ENCODE measurements at regions not wholly inside any gene's neighbourhood (a gene's known extent, or its start where the extent isn't known, plus 50 kb on each side); places are given as distances from the start of the nearest gene placed in this dataset.

- no peaks in the 10 kb centered on the region for H3K27me3 ChIP-seq (ENCODE audit: insufficient read depth, low read length)
- no peaks in the 10 kb centered on the region for H3K9me3 ChIP-seq (ENCODE audit: control insufficient read depth, low read depth, low read length)
- H2BK20ac ChIP-seq (ENCODE audit: low read depth, low read length, poor library complexity, severe bottlenecking) = no peak overlapping the region
- no peak overlapping the region for H3K23ac ChIP-seq (ENCODE audit: insufficient read length, low read depth, low read length)
- no peak overlapping the region; a peak in 1 of 7 replicates for H3K27ac Mint-ChIP-seq
- H2BK15ac ChIP-seq (ENCODE audit: low read depth, low read length) = no peak overlapping the region
- no peak overlapping the region for H2AFZ ChIP-seq (ENCODE audit: low read length)
- H3K4ac ChIP-seq (ENCODE audit: low read depth, low read length) = no peak overlapping the region
- H4K8ac ChIP-seq (replicated peaks; ENCODE audit: insufficient read length, low read depth, low read length) = no peak overlapping the region
- H2BK5ac ChIP-seq (ENCODE audit: insufficient read length, low read length) = no peak overlapping the region
- H3K79me2 ChIP-seq (ENCODE audit: insufficient read depth, low read length) = no peaks in the 10 kb centered on the region
- no peak overlapping the region for H2AK5ac ChIP-seq (ENCODE audit: insufficient read length, low read length)
- peaks cover 18 to 24% of the 10 kb centered on the region in 2 experiments for H3K4me1 Mint-ChIP-seq
- H3K23me2 ChIP-seq (ENCODE audit: insufficient read length, low read depth, low read length, poor library complexity, severe bottlenecking) = no peaks in the 10 kb centered on the region
- H2BK12ac ChIP-seq (ENCODE audit: insufficient read length, low read depth, low read length) = no peak overlapping the region
- DNase-seq = peak; percentile 47
- H3K9me3 Mint-ChIP-seq = no peaks in the 10 kb centered on the region
- H3K4me3 Mint-ChIP-seq = no peak overlapping the region
- no peaks in the 10 kb centered on the region for H3K36me3 Mint-ChIP-seq (ENCODE audit: insufficient read depth in 1 of 3, low read depth in 3 of 3)
- peak overlapping the region; percentile 3 for H3K4me2 ChIP-seq (ENCODE audit: insufficient read depth, insufficient read length, low read length)
- H3K56ac ChIP-seq (ENCODE audit: insufficient read length, low read depth, low read length) = no peak overlapping the region
- H2BK120ac ChIP-seq (ENCODE audit: low read depth, low read length, poor library complexity, severe bottlenecking) = no peak overlapping the region
- no peaks in the 10 kb centered on the region; the same call in 1 of the 2 replicates for H3K4me1 ChIP-seq (ENCODE audit: insufficient read depth, low read length)
- no peak overlapping the region for H3K18ac ChIP-seq (ENCODE audit: insufficient read length, low read depth, low read length)
- H3K79me1 ChIP-seq (ENCODE audit: insufficient read depth, low read depth, low read length, poor library complexity, severe bottlenecking) = no peaks in the 10 kb centered on the region
- no peak overlapping the region for H3T11ph ChIP-seq (ENCODE audit: low read length)
- no peak overlapping the region for H3K27ac ChIP-seq (ENCODE audit: insufficient read length, low read depth, low read length)
- no peaks in the 10 kb centered on the region for H4K20me1 ChIP-seq (ENCODE audit: control insufficient read depth, insufficient read depth, insufficient read length)
- peaks cover 34% of the 10 kb centered on the region for H3K27me3 Mint-ChIP-seq (ENCODE audit: low read depth)
- no peak overlapping the region for H4K91ac ChIP-seq (ENCODE audit: insufficient read length, low read depth, low read length)
- no peak overlapping the region for H3K9ac ChIP-seq (ENCODE audit: extremely low read depth, insufficient read length, low read length)
- H3K14ac ChIP-seq (ENCODE audit: insufficient read depth, low read length) = no peak overlapping the region
- TF ChIP-seq CTCF (conservative IDR thresholded peaks at IDR 0.05) = no peak
- WGBS (ENCODE audit: extremely low coverage, insufficient read length, low lambda C conversion rate) = no CpG with 5 or more reads among the region's 10 CpGs
- no peak overlapping the region for H4K5ac ChIP-seq (ENCODE audit: insufficient read length, low read depth, low read length)
Measured at GRCh38 chr3:72329354-72329753, 518.9 kb downstream of the SHQ1 start.

Measured in H9 (cell line).